IMR-90 (cell line): ENCODE measurements at regions not wholly inside any gene's neighbourhood (a gene's known extent, or its start where the extent isn't known, plus 50 kb on each side); places are given as distances from the start of the nearest gene placed in this dataset.

Source experiments
- ATAC-seq: fragments of 200-7000 bp; cut with Tn5 transposase; 2 replicates; pipeline ENCODE4 v1.9.1; 2020; ENCODE audit warnings: low read depth, mild to moderate bottlenecking, moderate library complexity
- BruUV-seq: library from RNA; stranded (reverse); fragments of 400-500 nt; replicated peaks from 2 replicates; lab custom pipeline; 2021; lab: Mats Ljungman, UMichigan
- CTCF ChIA-PET: fragments of 300-600 bp; formaldehyde crosslinking; extraction: SDS; loops from one replicate; lab custom pipeline; 2021; ENCODE audit warnings: antibody characterized with exemption; lab: Yijun Ruan, JAX
- POLR2A ChIA-PET: fragments of 300-600 bp; sonication (Branson Sonifier 250); formaldehyde crosslinking; loops from one replicate; lab custom pipeline; 2022; ENCODE audit warnings: antibody characterized with exemption; ENCODE audit not compliant: unreplicated experiment; lab: Charles Lee
- DNase-seq: peaks from one replicate; pipeline ENCODE4 v3.0.0; 2013
- H2AFZ ChIP-seq: replicated peaks from 2 replicates; pipeline ENCODE3; 2013; ENCODE audit warnings: low read length, mild to moderate bottlenecking; ENCODE audit not compliant: poor library complexity
- H2AK5ac ChIP-seq: 2 replicates; pipeline ENCODE4 v1.6.1; 2013; ENCODE audit warnings: low read depth, low read length, inconsistent platforms
- H2AK9ac ChIP-seq: replicated peaks from 2 replicates; pipeline ENCODE3; 2013; ENCODE audit warnings: mild to moderate bottlenecking, low read depth, low read length, moderate library complexity; ENCODE audit not compliant: poor library complexity
- H2BK120ac ChIP-seq: 2 replicates; pipeline ENCODE4 v1.6.1; 2013; ENCODE audit warnings: low read depth, low read length, inconsistent platforms
- H2BK15ac ChIP-seq: 3 replicates; pipeline ENCODE4 v1.6.1; 2013; ENCODE audit warnings: low read depth, low read length, inconsistent platforms
- H2BK20ac ChIP-seq: 2 replicates; pipeline ENCODE4 v1.6.1; 2013; ENCODE audit warnings: low read depth, mild to moderate bottlenecking, inconsistent platforms, low read length, moderate library complexity
- H2BK5ac ChIP-seq: 2 replicates; pipeline ENCODE4 v1.6.1; 2013; ENCODE audit warnings: mild to moderate bottlenecking, low read depth, low read length, inconsistent platforms; ENCODE audit not compliant: poor library complexity, severe bottlenecking
- H3K14ac ChIP-seq: replicated peaks from 2 replicates; pipeline ENCODE4 v1.6.1; 2013; ENCODE audit warnings: low read depth, low read length, inconsistent platforms
- H3K18ac ChIP-seq: 2 replicates; pipeline ENCODE4 v1.6.1; 2013; ENCODE audit warnings: low read depth, low read length, control low read depth
- H3K23ac ChIP-seq: 2 replicates; pipeline ENCODE4 v1.6.1; 2013; ENCODE audit warnings: low read depth, low read length, inconsistent platforms
- H3K27ac ChIP-seq: 2 replicates; pipeline ENCODE4 v1.5.1; 2013; ENCODE audit warnings: mild to moderate bottlenecking, control low read depth, low read length; ENCODE audit not compliant: insufficient read depth
- H3K27me3 ChIP-seq: 2 replicates; pipeline ENCODE4 v1.6.1; 2013; ENCODE audit warnings: low read length; ENCODE audit not compliant: control insufficient read depth, insufficient read depth
- H3K36me3 ChIP-seq: 2 replicates; pipeline ENCODE4 v1.6.1; 2013; ENCODE audit warnings: low read length, mixed read lengths; ENCODE audit not compliant: control insufficient read depth, insufficient read depth
- H3K4ac ChIP-seq: 2 replicates; pipeline ENCODE4 v1.6.1; 2013; ENCODE audit warnings: low read depth, low read length, inconsistent platforms
- H3K4me1 ChIP-seq: 2 replicates; pipeline ENCODE4 v1.6.1; 2013; ENCODE audit warnings: low read length, mixed read lengths; ENCODE audit not compliant: control insufficient read depth, insufficient read depth
- H3K4me2 ChIP-seq: 2 replicates; pipeline ENCODE4 v1.6.1; 2013; ENCODE audit warnings: low read depth, mild to moderate bottlenecking, control low read depth, low read length, moderate library complexity
- H3K4me3 ChIP-seq: 2 replicates; pipeline ENCODE4 v1.5.1; 2013; ENCODE audit warnings: low read depth, mild to moderate bottlenecking, control low read depth, low read length, moderate library complexity; ENCODE audit not compliant: insufficient read depth
- H3K56ac ChIP-seq: 2 replicates; pipeline ENCODE4 v1.6.1; 2013; ENCODE audit warnings: low read length, inconsistent platforms; ENCODE audit not compliant: insufficient read depth; ENCODE audit errors: extremely low read depth
- H3K79me1 ChIP-seq, 2 experiments: 2 replicates each; pipeline ENCODE4 v1.6.1; 2013; ENCODE audit warnings: low read length in 2 of 2, inconsistent platforms in 1 of 2, low read depth in 1 of 2
- H3K9ac ChIP-seq: 2 replicates; pipeline ENCODE4 v1.6.1; 2013; ENCODE audit warnings: low read depth, low read length, control low read depth
- H3K9me1 ChIP-seq: 2 replicates; pipeline ENCODE4 v1.6.1; 2013; ENCODE audit warnings: low read length, inconsistent platforms; ENCODE audit not compliant: insufficient read depth
- H3K9me3 ChIP-seq: 2 replicates; pipeline ENCODE4 v1.6.1; 2013; ENCODE audit warnings: low read length; ENCODE audit not compliant: control insufficient read depth, insufficient read depth
- H4K20me1 ChIP-seq: 2 replicates; pipeline ENCODE4 v1.6.1; 2013; ENCODE audit warnings: low read length, inconsistent platforms; ENCODE audit not compliant: insufficient read depth
- H4K5ac ChIP-seq: 2 replicates; pipeline ENCODE4 v1.6.1; 2013; ENCODE audit warnings: mild to moderate bottlenecking, low read depth, low read length, control low read depth
- H4K8ac ChIP-seq, 2 experiments: 2 replicates each; pipeline ENCODE4 v1.6.1; 2013; ENCODE audit warnings: low read depth in 2 of 2, low read length in 2 of 2, control low read depth in 1 of 2, inconsistent platforms in 1 of 2
- H4K91ac ChIP-seq: 2 replicates; pipeline ENCODE4 v1.6.1; 2013; ENCODE audit warnings: low read depth, low read length, inconsistent platforms; ENCODE audit not compliant: insufficient read depth
- BHLHE40 ChIP-seq: fragments of 150-350 bp; IDR thresholded peaks from 2 replicates; pipeline ENCODE4 v1.6.1; 2016; ENCODE audit warnings: mild to moderate bottlenecking, low read depth, low read length
- CEBPB ChIP-seq: IDR thresholded peaks from 2 replicates; pipeline ENCODE4 v1.6.1; 2012; ENCODE audit warnings: low read depth, low read length, improper control_type of control experiment
- CHD1 ChIP-seq: IDR thresholded peaks from 2 replicates; pipeline ENCODE4 v1.6.1; 2012; ENCODE audit warnings: low read depth, low read length, improper control_type of control experiment
- MAFK ChIP-seq: IDR thresholded peaks from 2 replicates; pipeline ENCODE4 v1.6.1; 2012; ENCODE audit warnings: low read depth, low read length, improper control_type of control experiment
- MAZ ChIP-seq: IDR thresholded peaks from 2 replicates; pipeline ENCODE4 v1.6.1; 2012; ENCODE audit warnings: low read depth, mild to moderate bottlenecking, low read length, improper control_type of control experiment, moderate library complexity, borderline replicate concordance
- NFE2L2 ChIP-seq: fragments of 150-350 bp; IDR thresholded peaks from 2 replicates; pipeline ENCODE4 v1.6.1; 2016; ENCODE audit warnings: low read depth, mild to moderate bottlenecking, low read length
- POLR2A ChIP-seq: IDR thresholded peaks from 2 replicates; pipeline ENCODE4 v1.6.1; 2012; ENCODE audit warnings: mild to moderate bottlenecking, low read depth, low read length
- RAD21 ChIP-seq: IDR thresholded peaks from 2 replicates; pipeline ENCODE4 v1.6.1; 2012; ENCODE audit warnings: low read length, improper control_type of control experiment
- RCOR1 ChIP-seq: IDR thresholded peaks from 2 replicates; pipeline ENCODE4 v1.6.1; 2012; ENCODE audit warnings: mild to moderate bottlenecking, low read length, improper control_type of control experiment; ENCODE audit not compliant: insufficient replicate concordance
- SMC3 ChIP-seq: fragments of 150-350 bp; IDR thresholded peaks from 2 replicates; pipeline ENCODE4 v1.6.1; 2016; ENCODE audit warnings: low read depth, mild to moderate bottlenecking, antibody characterized with exemption, low read length, moderate library complexity
- dilution Hi-C: fragments of 300-500 bp; cut with HindIII; formaldehyde crosslinking; loops from one replicate; pipeline ENCODE4 v1.14.3; 2018; ENCODE audit warnings: low sequenced_read_pairs; ENCODE audit not compliant: unreplicated experiment
- in situ Hi-C: fragments of 300-500 bp; cut with MboI; formaldehyde crosslinking; loops from 3 replicates; pipeline ENCODE4 v1.14.3; 2019; ENCODE audit warnings: low sequenced_read_pairs, inconsistent platforms, mixed read lengths
- intact Hi-C: fragments of 100-400 bp; cut with micrococcal nuclease; formaldehyde crosslinking; loops from 2 replicates; pipeline ENCODE4 v1.10.0; 2022
- TF ChIP-seq, protein P1 (sequence below): fragments of 150-350 bp; IDR thresholded peaks from 2 replicates; pipeline ENCODE4 v1.6.1; 2016; ENCODE audit warnings: low read depth, mild to moderate bottlenecking, low read length, moderate library complexity, borderline replicate concordance
- TF ChIP-seq, protein P2 (sequence below): fragments of 150-350 bp; IDR thresholded peaks from 2 replicates; pipeline ENCODE4 v1.6.1; 2017; ENCODE audit warnings: mild to moderate bottlenecking, antibody characterized with exemption, low read length, low read depth

DNA sequence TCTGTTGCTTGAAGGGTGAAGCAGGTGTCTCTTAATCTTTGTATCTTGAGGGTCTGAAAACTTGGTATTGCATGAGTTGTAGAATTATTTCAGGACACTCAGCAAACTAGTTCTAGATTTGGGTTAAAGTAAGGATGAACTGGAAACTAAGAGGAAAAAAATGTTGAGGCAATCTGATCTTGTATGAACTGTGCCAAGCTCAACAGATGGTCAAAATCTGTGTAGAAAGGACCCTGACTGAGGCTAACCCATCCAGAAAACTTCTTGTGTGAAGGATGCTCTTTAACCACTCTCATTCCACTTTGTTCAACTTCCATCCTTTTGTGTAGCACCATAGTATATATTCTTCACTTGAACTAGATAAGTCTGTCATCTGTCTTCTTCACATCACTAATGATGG lies 861.7 kb downstream of the SLC4A3 start:
- no peaks in the 10 kb centered on the region for H4K20me1 ChIP-seq
- in situ Hi-C loops (no loop called here), intact Hi-C loops (no loop called here), dilution Hi-C loops (no loop called here)
- no peak overlapping the region for H2AK9ac ChIP-seq
- DNase-seq (peak; percentile 47), ATAC-seq (no peak)
- H3K27ac ChIP-seq = no peak overlapping the region
- H3K9me3 ChIP-seq = no peaks in the 10 kb centered on the region
- 0 out of 2 replicates have a peak, but pooled peaks cover 2% of the 10 kb centered on the region for H3K9me1 ChIP-seq
- no peaks in the 10 kb centered on the region for H3K36me3 ChIP-seq
- no peak overlapping the region for H3K56ac ChIP-seq
- H2BK5ac ChIP-seq = no peak overlapping the region
- H3K4ac ChIP-seq = no peak overlapping the region
- CTCF ChIA-PET = no interaction called here
- H3K4me2 ChIP-seq = no peak overlapping the region
- no TSS peak for BruUV-seq
- no peak overlapping the region for H2AFZ ChIP-seq
- no peak overlapping the region for H2AK5ac ChIP-seq
- no peak overlapping the region for H4K5ac ChIP-seq
- no peaks in the 10 kb centered on the region for H3K27me3 ChIP-seq
- H4K8ac ChIP-seq = no peak overlapping the region
- H4K91ac ChIP-seq = no peak overlapping the region
- no peak overlapping the region for H2BK20ac ChIP-seq
- no peak overlapping the region for H2BK15ac ChIP-seq
- H3K18ac ChIP-seq = no peak overlapping the region
- no peak overlapping the region for H3K9ac ChIP-seq
- no peak overlapping the region for H3K23ac ChIP-seq
- no peak overlapping the region for H2BK120ac ChIP-seq
- H3K4me1 ChIP-seq = no peaks in the 10 kb centered on the region
- H3K4me3 ChIP-seq = no peak overlapping the region
- no peak for TF ChIP-seq NFE2L2
- no peak for TF ChIP-seq CEBPB
- no peak for TF ChIP-seq BHLHE40
- no peak for TF ChIP-seq CHD1
- no peak for TF ChIP-seq RAD21
- no peak for TF ChIP-seq SMC3
- no peak for TF ChIP-seq POLR2A
- TF ChIP-seq, protein P1, sequence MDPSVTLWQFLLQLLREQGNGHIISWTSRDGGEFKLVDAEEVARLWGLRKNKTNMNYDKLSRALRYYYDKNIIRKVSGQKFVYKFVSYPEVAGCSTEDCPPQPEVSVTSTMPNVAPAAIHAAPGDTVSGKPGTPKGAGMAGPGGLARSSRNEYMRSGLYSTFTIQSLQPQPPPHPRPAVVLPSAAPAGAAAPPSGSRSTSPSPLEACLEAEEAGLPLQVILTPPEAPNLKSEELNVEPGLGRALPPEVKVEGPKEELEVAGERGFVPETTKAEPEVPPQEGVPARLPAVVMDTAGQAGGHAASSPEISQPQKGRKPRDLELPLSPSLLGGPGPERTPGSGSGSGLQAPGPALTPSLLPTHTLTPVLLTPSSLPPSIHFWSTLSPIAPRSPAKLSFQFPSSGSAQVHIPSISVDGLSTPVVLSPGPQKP = no peak
- TF ChIP-seq MAZ = no peak
- no peak for TF ChIP-seq MAFK
- TF ChIP-seq, protein P2, sequence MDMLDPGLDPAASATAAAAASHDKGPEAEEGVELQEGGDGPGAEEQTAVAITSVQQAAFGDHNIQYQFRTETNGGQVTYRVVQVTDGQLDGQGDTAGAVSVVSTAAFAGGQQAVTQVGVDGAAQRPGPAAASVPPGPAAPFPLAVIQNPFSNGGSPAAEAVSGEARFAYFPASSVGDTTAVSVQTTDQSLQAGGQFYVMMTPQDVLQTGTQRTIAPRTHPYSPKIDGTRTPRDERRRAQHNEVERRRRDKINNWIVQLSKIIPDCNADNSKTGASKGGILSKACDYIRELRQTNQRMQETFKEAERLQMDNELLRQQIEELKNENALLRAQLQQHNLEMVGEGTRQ = no peak
- no peak for TF ChIP-seq RCOR1
- POLR2A ChIA-PET = no interaction called here
- H3K79me1 ChIP-seq = no peaks in the 10 kb centered on the region
- no peak overlapping the region for H3K14ac ChIP-seq
